HEK293T (cell line): ENCODE measurements at regions not wholly inside any gene's neighbourhood (a gene's known extent, or its start where the extent isn't known, plus 50 kb on each side); places are given as distances from the start of the nearest gene placed in this dataset.

Experiments used
- ARNT ChIP-seq: fragments of 450-650 bp; IDR thresholded peaks from 2 replicates; pipeline ENCODE4 v1.6.1; 2017; ENCODE audit warnings: mild to moderate bottlenecking
- CTBP1 ChIP-seq: fragments of 450-650 bp; IDR thresholded peaks from 2 replicates; pipeline ENCODE4 v1.6.1; 2016; ENCODE audit warnings: borderline replicate concordance
- FOXA1 ChIP-seq: fragments of 450-650 bp; IDR thresholded peaks from 2 replicates; pipeline ENCODE4 v1.6.1; 2016; ENCODE audit warnings: mild to moderate bottlenecking
- FOXM1 ChIP-seq: fragments of 450-650 bp; IDR thresholded peaks from 2 replicates; pipeline ENCODE4 v1.6.1; 2017; ENCODE audit warnings: mild to moderate bottlenecking, borderline replicate concordance
- HDGF ChIP-seq: fragments of 450-650 bp; IDR thresholded peaks from 2 replicates; pipeline ENCODE4 v1.6.1; 2017; ENCODE audit warnings: antibody characterized with exemption, borderline replicate concordance
- LEF1 ChIP-seq: fragments of 450-650 bp; IDR thresholded peaks from 2 replicates; pipeline ENCODE4 v1.6.1; 2017; ENCODE audit warnings: mild to moderate bottlenecking, borderline replicate concordance
- NFRKB ChIP-seq: fragments of 450-650 bp; IDR thresholded peaks from 2 replicates; pipeline ENCODE4 v1.6.1; 2016; ENCODE audit warnings: mild to moderate bottlenecking, moderate library complexity
- SP1 ChIP-seq: fragments of 450-650 bp; IDR thresholded peaks from 2 replicates; pipeline ENCODE4 v1.6.1; 2017
- SUZ12 ChIP-seq: fragments of 450-650 bp; IDR thresholded peaks from 2 replicates; pipeline ENCODE4 v1.6.1; 2016; ENCODE audit warnings: mild to moderate bottlenecking
- TARDBP ChIP-seq: fragments of 450-650 bp; IDR thresholded peaks from 2 replicates; pipeline ENCODE4 v1.6.1; 2016

GRCh38 chr1:25130895-25131294, 101.4 kb downstream of the SYF2 start:
- TF ChIP-seq FOXM1, result no peak
- no peak for TF ChIP-seq SUZ12
- no peak for TF ChIP-seq SP1
- no peak for TF ChIP-seq LEF1
- no peak for TF ChIP-seq HDGF
- TF ChIP-seq ARNT, result no peak
- TF ChIP-seq CTBP1, result no peak
- no peak for TF ChIP-seq FOXA1
- TF ChIP-seq TARDBP, result no peak
- TF ChIP-seq NFRKB, result no peak
